ENCODE measurements at regions not wholly inside any gene's neighbourhood (a gene's known extent, or its start where the extent isn't known, plus 50 kb on each side); places are given as distances from the start of the nearest gene placed in this dataset.

DNA sequence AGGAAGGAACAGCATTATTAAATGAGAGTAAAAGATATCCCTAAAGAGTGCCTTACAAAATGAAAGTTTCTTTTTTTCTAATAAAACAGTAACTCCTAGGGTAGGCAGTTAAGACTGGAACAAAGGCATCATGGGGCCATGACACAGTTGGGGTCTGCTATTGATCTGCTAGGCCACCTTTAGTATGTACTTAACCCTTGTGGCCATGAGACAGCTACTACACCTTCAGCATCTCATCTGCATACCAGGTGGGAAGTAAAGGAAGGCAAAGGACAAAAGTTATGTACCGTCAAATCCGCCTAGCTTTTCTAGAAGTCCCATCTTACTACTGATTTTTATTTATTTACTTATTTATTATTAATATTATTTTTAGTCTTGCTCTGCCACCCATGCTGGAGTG is 93.8 kb upstream of the FHIT start:
- no peaks in the 10 kb centered on the region for H3K36me3 Mint-ChIP-seq
- Histone ChIP-seq H3K4me1 (ENCODE audit: insufficient read depth, low read length) (no peaks in the 10 kb centered on the region), H3K9me3 (ENCODE audit: low read length) (no peaks in the 10 kb centered on the region), H3K27me3 (ENCODE audit: insufficient read depth, low read length, poor library complexity, severe bottlenecking) (no peaks in the 10 kb centered on the region), H3K36me3 (ENCODE audit: insufficient read depth, low read length) (no peaks in the 10 kb centered on the region), H3K4me3 (ENCODE audit: low read length) (no peak overlapping the region), H3K27ac (ENCODE audit: low read depth, low read length) (no peak overlapping the region)
- peaks cover 0 to 5% (median 0%) of the 10 kb centered on the region in 5 donors for H3K9me3 Mint-ChIP-seq
- ChIA-PET CTCF (no interaction called here), POLR2A (no interaction called here)
- H3K27ac Mint-ChIP-seq: no peak overlapping the region
- H3K4me3 Mint-ChIP-seq: no peak overlapping the region
- peaks cover 0 to 10% of the 10 kb centered on the region in 2 donors for H3K27me3 Mint-ChIP-seq
- DNase-seq: no peak
- H3K4me1 Mint-ChIP-seq: no peaks in the 10 kb centered on the region

DNA sequence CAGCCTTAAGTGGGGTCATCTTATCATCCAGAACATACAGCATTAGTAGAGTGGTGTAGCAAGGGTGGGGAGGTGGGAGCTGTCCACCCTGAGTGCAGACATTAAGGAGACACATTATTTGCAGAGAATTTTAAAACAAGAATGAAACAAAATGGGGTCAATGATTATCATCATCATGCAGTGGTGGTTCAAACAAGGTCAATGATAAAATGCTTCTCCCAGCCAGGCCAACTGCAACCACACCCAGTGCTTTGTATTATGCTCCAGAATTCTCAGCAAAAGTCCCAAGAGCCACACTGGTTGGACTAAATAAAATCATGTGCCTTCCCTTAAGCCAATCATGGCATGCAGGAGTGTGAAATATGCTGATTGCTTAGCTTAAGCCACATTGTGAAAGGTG is 96.7 kb upstream of the FHIT start:
- Mint-ChIP-seq H3K9me3 (peaks cover 0 to 5% (median 3%) of the 10 kb centered on the region in 5 donors), H3K27ac (no peak overlapping the region), H3K4me3 (no peak overlapping the region), H3K36me3 (no peaks in the 10 kb centered on the region), H3K4me1 (no peaks in the 10 kb centered on the region), H3K27me3 (peaks cover 0 to 5% of the 10 kb centered on the region in 2 donors)
- no peaks in the 10 kb centered on the region for H3K4me1 ChIP-seq (ENCODE audit: insufficient read depth, low read length)
- no peak for DNase-seq
- CTCF ChIA-PET: no interaction called here
- no peaks in the 10 kb centered on the region for H3K9me3 ChIP-seq (ENCODE audit: low read length)
- H3K36me3 ChIP-seq (ENCODE audit: insufficient read depth, low read length): no peaks in the 10 kb centered on the region
- H3K27ac ChIP-seq (ENCODE audit: low read depth, low read length): no peak overlapping the region
- POLR2A ChIA-PET: no interaction called here
- H3K4me3 ChIP-seq (ENCODE audit: low read length): no peak overlapping the region
- H3K27me3 ChIP-seq (ENCODE audit: insufficient read depth, low read length, poor library complexity, severe bottlenecking): no peaks in the 10 kb centered on the region

DNA sequence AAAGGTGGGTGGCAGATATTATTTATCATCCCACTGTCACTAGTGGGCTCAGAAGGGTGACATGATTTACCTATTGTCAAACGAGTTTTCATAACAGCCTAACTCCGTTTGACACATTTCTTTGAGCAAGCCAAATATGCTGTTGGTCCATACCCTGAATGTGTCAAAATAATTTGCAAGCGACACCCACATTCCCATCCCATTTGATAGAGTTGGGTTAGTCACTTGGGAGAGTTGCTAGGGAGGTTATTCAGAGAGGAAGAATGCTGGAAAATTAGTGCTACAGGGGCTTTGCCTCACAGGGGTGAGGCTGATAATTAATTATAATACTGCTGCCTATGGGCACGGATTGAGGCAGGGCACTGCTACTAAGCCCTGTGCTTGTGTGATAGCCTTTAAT is 98.5 kb upstream of the FHIT start:
- Mint-ChIP-seq H3K4me3 (no peak overlapping the region), H3K4me1 (no peaks in the 10 kb centered on the region), H3K36me3 (no peaks in the 10 kb centered on the region), H3K27ac (no peak overlapping the region), H3K9me3 (peaks cover 0 to 7% (median 0%) of the 10 kb centered on the region in 5 donors), H3K27me3 (peaks cover 0 to 3% of the 10 kb centered on the region in 2 donors)
- H3K27me3 ChIP-seq (ENCODE audit: insufficient read depth, low read length, poor library complexity, severe bottlenecking): no peaks in the 10 kb centered on the region
- no peaks in the 10 kb centered on the region for H3K9me3 ChIP-seq (ENCODE audit: low read length)
- CTCF ChIA-PET: no interaction called here
- H3K4me1 ChIP-seq (ENCODE audit: insufficient read depth, low read length): no peaks in the 10 kb centered on the region
- H3K27ac ChIP-seq (ENCODE audit: low read depth, low read length): no peak overlapping the region
- no peak for DNase-seq
- H3K36me3 ChIP-seq (ENCODE audit: insufficient read depth, low read length): no peaks in the 10 kb centered on the region
- no peak overlapping the region for H3K4me3 ChIP-seq (ENCODE audit: low read length)
- POLR2A ChIA-PET: no interaction called here

DNA sequence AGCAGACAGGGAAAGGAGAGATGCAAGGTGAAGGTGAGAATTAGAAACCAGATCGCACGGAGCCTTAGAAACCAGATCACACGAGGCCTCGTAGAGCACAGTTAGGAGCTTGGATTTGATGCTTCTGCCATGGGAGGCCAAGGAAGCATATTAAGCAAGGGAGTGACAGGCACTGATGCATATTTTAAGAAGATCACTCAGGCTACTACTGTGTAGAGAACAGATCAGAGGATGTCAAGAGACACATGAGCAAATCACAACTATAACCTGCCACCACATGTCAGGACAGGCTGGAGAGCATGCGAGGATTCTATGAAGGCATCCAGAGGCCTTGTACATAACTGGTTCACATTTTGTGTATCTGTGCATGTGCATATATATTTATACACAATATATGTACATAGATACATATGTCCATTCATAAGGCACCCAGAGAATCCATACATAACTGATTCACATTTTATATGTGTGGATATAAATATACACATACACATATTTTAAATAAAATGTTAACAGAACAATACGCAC is 99.6 kb upstream of the FHIT start:
- H3K27ac Mint-ChIP-seq: no peak overlapping the region
- no peaks in the 10 kb centered on the region for H3K27me3 ChIP-seq (ENCODE audit: insufficient read depth, low read length, poor library complexity, severe bottlenecking)
- H3K4me3 Mint-ChIP-seq: no peak overlapping the region
- H3K4me1 ChIP-seq (ENCODE audit: insufficient read depth, low read length): no peaks in the 10 kb centered on the region
- no peak overlapping the region for H3K27ac ChIP-seq (ENCODE audit: low read depth, low read length)
- no peak for DNase-seq
- H3K36me3 Mint-ChIP-seq: no peaks in the 10 kb centered on the region
- ChIA-PET POLR2A (no interaction called here), CTCF (no interaction called here)
- peaks cover 0 to 9% (median 0%) of the 10 kb centered on the region in 5 donors for H3K9me3 Mint-ChIP-seq
- H3K4me1 Mint-ChIP-seq: no peaks in the 10 kb centered on the region
- no peaks in the 10 kb centered on the region for H3K9me3 ChIP-seq (ENCODE audit: low read length)
- H3K36me3 ChIP-seq (ENCODE audit: insufficient read depth, low read length): no peaks in the 10 kb centered on the region
- H3K4me3 ChIP-seq (ENCODE audit: low read length): no peak overlapping the region
- peaks cover 0 to 2% of the 10 kb centered on the region in 2 donors for H3K27me3 Mint-ChIP-seq

DNA sequence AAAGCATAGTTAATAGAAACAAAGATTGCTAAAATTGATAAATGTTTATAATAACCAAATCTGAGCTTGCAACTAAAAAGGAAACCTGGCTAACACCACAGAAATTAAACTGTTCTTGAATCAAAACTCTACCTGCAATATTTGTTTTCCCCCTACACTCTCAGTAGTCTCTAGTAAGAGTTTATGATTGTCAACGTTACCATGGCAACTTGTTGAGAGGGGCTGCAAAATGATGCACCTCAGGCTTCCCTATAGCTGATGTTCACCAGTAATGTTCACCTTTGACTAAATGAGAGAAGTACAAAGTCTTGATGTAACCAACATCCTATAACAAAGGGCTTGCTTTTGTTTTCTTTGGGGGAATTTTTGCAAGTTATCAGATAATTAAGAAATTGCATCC is 101.1 kb upstream of the FHIT start:
- H3K36me3 Mint-ChIP-seq: no peaks in the 10 kb centered on the region
- Histone ChIP-seq H3K27me3 (ENCODE audit: insufficient read depth, low read length, poor library complexity, severe bottlenecking) (no peaks in the 10 kb centered on the region), H3K9me3 (ENCODE audit: low read length) (no peaks in the 10 kb centered on the region), H3K4me3 (ENCODE audit: low read length) (no peak overlapping the region), H3K36me3 (ENCODE audit: insufficient read depth, low read length) (no peaks in the 10 kb centered on the region), H3K27ac (ENCODE audit: low read depth, low read length) (no peak overlapping the region), H3K4me1 (ENCODE audit: insufficient read depth, low read length) (no peaks in the 10 kb centered on the region)
- no peaks in the 10 kb centered on the region for H3K4me1 Mint-ChIP-seq
- ChIA-PET CTCF (no interaction called here), POLR2A (no interaction called here)
- H3K27ac Mint-ChIP-seq: no peak overlapping the region
- no peak overlapping the region for H3K4me3 Mint-ChIP-seq
- H3K9me3 Mint-ChIP-seq: peaks cover 0 to 9% (median 0%) of the 10 kb centered on the region in 5 donors
- no peak for DNase-seq
- peaks cover 2 to 4% of the 10 kb centered on the region in 2 donors for H3K27me3 Mint-ChIP-seq

DNA sequence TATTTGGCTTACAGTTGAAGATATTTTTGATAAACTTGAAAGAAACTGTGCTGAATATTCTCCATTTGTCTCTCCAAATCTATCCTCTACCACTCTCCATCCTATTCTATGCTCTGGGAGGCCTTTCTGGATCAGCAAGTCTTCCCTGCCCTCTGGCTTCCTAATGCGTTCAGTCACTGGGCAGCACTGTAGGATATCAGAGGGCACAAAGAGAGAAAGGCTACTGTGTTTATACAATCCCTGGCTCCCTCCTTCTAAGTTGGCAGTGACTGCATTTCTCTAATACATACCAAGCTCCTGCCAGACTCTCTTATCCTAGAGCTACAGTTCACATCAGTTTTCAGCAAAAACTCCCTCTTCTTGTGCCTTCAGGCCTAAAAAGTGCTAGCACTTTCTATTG is 102.1 kb upstream of the FHIT start:
- Histone ChIP-seq H3K4me1 (ENCODE audit: insufficient read depth, low read length) (no peaks in the 10 kb centered on the region), H3K36me3 (ENCODE audit: insufficient read depth, low read length) (no peaks in the 10 kb centered on the region), H3K9me3 (ENCODE audit: low read length) (no peaks in the 10 kb centered on the region), H3K4me3 (ENCODE audit: low read length) (no peak overlapping the region), H3K27ac (ENCODE audit: low read depth, low read length) (no peak overlapping the region), H3K27me3 (ENCODE audit: insufficient read depth, low read length, poor library complexity, severe bottlenecking) (no peaks in the 10 kb centered on the region)
- no peak for DNase-seq
- H3K9me3 Mint-ChIP-seq: peaks cover 0 to 11% (median 0%) of the 10 kb centered on the region in 5 donors
- H3K4me1 Mint-ChIP-seq: no peaks in the 10 kb centered on the region
- CTCF ChIA-PET: no interaction called here
- H3K27me3 Mint-ChIP-seq: peaks cover 3 to 4% of the 10 kb centered on the region in 2 donors
- POLR2A ChIA-PET: no interaction called here
- no peaks in the 10 kb centered on the region for H3K36me3 Mint-ChIP-seq
- H3K27ac Mint-ChIP-seq: no peak overlapping the region
- no peak overlapping the region for H3K4me3 Mint-ChIP-seq

DNA sequence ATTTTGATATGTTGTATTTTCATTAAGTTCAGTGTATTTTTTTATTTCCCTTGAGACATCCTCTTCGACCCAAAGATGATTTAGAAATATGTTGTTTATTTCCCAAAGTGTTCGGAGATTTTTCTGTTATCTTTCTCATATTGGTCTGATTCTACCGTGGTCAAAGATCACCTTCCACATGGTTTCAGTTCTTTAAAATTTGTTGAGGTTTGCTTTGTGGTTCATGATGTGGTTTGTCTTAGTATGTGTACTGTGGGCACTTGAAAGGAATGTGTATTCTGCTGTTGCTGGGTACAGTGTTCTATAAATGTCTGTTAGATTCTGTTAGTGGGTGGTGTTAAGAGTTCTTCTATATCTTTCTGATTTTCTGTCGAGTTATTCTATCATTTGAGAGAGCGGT is 103.4 kb upstream of the FHIT start:
- ChIA-PET CTCF (no interaction called here), POLR2A (no interaction called here)
- peaks cover 0 to 11% (median 0%) of the 10 kb centered on the region in 5 donors for H3K9me3 Mint-ChIP-seq
- Histone ChIP-seq H3K9me3 (ENCODE audit: low read length) (no peaks in the 10 kb centered on the region), H3K4me1 (ENCODE audit: insufficient read depth, low read length) (no peaks in the 10 kb centered on the region), H3K4me3 (ENCODE audit: low read length) (no peak overlapping the region), H3K27me3 (ENCODE audit: insufficient read depth, low read length, poor library complexity, severe bottlenecking) (no peaks in the 10 kb centered on the region), H3K36me3 (ENCODE audit: insufficient read depth, low read length) (no peaks in the 10 kb centered on the region), H3K27ac (ENCODE audit: low read depth, low read length) (no peak overlapping the region)
- no peaks in the 10 kb centered on the region for H3K36me3 Mint-ChIP-seq
- H3K27me3 Mint-ChIP-seq: peaks cover 3 to 4% of the 10 kb centered on the region in 2 donors
- no peak for DNase-seq
- H3K4me1 Mint-ChIP-seq: no peaks in the 10 kb centered on the region
- H3K4me3 Mint-ChIP-seq: no peak overlapping the region
- no peak overlapping the region for H3K27ac Mint-ChIP-seq

DNA sequence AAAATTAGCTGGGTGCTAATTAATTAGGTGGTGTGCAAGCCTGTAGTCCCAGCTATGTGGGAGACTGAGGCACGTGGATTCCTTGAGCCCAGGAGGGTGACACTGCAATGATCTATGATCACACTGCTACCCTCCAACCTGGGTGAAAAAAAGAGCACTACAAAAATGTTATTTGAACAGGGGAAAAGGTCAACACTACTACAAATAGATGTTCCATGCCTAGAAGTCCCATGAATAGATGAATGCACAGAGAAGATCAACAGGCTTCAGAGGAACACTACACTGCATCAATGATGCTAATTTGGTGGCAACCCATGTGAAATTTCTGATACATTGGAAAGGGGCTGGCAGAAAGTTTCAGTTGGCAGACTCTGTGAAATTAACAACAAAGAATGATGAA is 105.4 kb upstream of the FHIT start:
- no peak overlapping the region for H3K27ac Mint-ChIP-seq
- ChIA-PET POLR2A (no interaction called here), CTCF (no interaction called here)
- no peak overlapping the region for H3K4me3 Mint-ChIP-seq
- Histone ChIP-seq H3K36me3 (ENCODE audit: insufficient read depth, low read length) (no peaks in the 10 kb centered on the region), H3K27ac (ENCODE audit: low read depth, low read length) (no peak overlapping the region), H3K4me3 (ENCODE audit: low read length) (no peak overlapping the region), H3K27me3 (ENCODE audit: insufficient read depth, low read length, poor library complexity, severe bottlenecking) (no peaks in the 10 kb centered on the region), H3K4me1 (ENCODE audit: insufficient read depth, low read length) (no peaks in the 10 kb centered on the region), H3K9me3 (ENCODE audit: low read length) (no peaks in the 10 kb centered on the region)
- H3K27me3 Mint-ChIP-seq: peaks cover 3 to 4% of the 10 kb centered on the region in 2 donors
- no peak for DNase-seq
- H3K4me1 Mint-ChIP-seq: no peaks in the 10 kb centered on the region
- H3K9me3 Mint-ChIP-seq: peaks cover 0 to 6% (median 0%) of the 10 kb centered on the region in 5 donors
- no peaks in the 10 kb centered on the region for H3K36me3 Mint-ChIP-seq

DNA sequence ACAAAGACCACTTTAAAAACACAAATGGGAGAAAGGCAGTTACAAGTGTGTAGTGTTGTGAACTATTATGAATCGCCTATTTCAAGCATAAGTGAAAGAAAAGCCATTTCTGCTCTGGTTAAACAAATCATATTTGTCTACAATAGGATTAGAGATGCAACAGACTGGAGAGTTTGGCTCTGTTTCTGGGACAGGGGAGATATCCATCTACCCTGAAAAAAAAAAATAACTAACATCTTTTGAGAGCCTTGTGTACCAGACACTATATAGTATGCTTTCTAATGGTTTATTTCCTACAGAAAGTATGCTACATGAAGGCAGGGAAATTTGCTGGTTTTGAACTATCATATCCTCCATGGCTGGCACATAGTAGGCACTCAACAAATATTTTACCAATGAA is 106.7 kb upstream of the FHIT start:
- Mint-ChIP-seq H3K9me3 (peaks cover 0 to 6% (median 0%) of the 10 kb centered on the region in 5 donors), H3K27ac (no peak overlapping the region), H3K4me3 (no peak overlapping the region), H3K27me3 (peaks cover 3 to 4% of the 10 kb centered on the region in 2 donors), H3K36me3 (no peaks in the 10 kb centered on the region), H3K4me1 (no peaks in the 10 kb centered on the region)
- POLR2A ChIA-PET: no interaction called here
- no peaks in the 10 kb centered on the region for H3K36me3 ChIP-seq (ENCODE audit: insufficient read depth, low read length)
- CTCF ChIA-PET: no interaction called here
- H3K27me3 ChIP-seq (ENCODE audit: insufficient read depth, low read length, poor library complexity, severe bottlenecking): no peaks in the 10 kb centered on the region
- no peak overlapping the region for H3K27ac ChIP-seq (ENCODE audit: low read depth, low read length)
- DNase-seq: no peak
- H3K9me3 ChIP-seq (ENCODE audit: low read length): no peaks in the 10 kb centered on the region
- H3K4me3 ChIP-seq (ENCODE audit: low read length): no peak overlapping the region
- no peaks in the 10 kb centered on the region for H3K4me1 ChIP-seq (ENCODE audit: insufficient read depth, low read length)

Data from CD8-positive, alpha-beta memory T cell (primary cell).